ENCODE measurements at regions not wholly inside any gene's neighbourhood (a gene's known extent, or its start where the extent isn't known, plus 50 kb on each side); places are given as distances from the start of the nearest gene placed in this dataset.

- no peaks in the 10 kb centered on the region for H3K9me1 ChIP-seq (ENCODE audit: control insufficient read depth, insufficient read depth, low read length)
- H3K4me1 ChIP-seq (replicated peaks in 1 of 2; ENCODE audit: control insufficient read depth in 2 of 2, insufficient read depth in 2 of 2, low read length in 2 of 2), result no peaks in the 10 kb centered on the region
- no peaks in the 10 kb centered on the region for H3K79me2 ChIP-seq (ENCODE audit: control insufficient read depth, insufficient read depth, low read length)
- no peaks in the 10 kb centered on the region for H4K20me1 ChIP-seq (replicated peaks; ENCODE audit: control insufficient read depth, insufficient read depth, low read length)
- no TSS peak for BruUV-seq (replicated peaks)
- no peaks in the 10 kb centered on the region for H3K27me3 ChIP-seq (ENCODE audit: control insufficient read depth in 2 of 2, insufficient read depth in 2 of 2, low read length in 2 of 2)
- 0% methylated on average over 2 of the region's 2 CpGs for WGBS (ENCODE audit: insufficient coverage, low coverage, missing lambda C conversion rate)
- ChIA-PET POLR2A (no interaction called here), CTCF (ENCODE audit: low intra/inter-chr PET ratio) (no interaction called here)
- no peak for TF ChIP-seq NFXL1 (CRISPR knock-in tag; IDR thresholded peaks at IDR 0.05)
- no peak for TF ChIP-seq SFPQ (IDR thresholded peaks at IDR 0.05; ENCODE audit: low read depth, low read length)
- TF ChIP-seq FOXA1 (IDR thresholded peaks at IDR 0.05; ENCODE audit: borderline replicate concordance), result no peak
- no peak for TF ChIP-seq HLTF (IDR thresholded peaks at IDR 0.05)
- no peak for TF ChIP-seq SP1 (CRISPR knock-in tag; IDR thresholded peaks at IDR 0.05)
- TF ChIP-seq PHB2 (IDR thresholded peaks at IDR 0.05; ENCODE audit: low read depth), result no peak
- TF ChIP-seq ZNF436 (CRISPR knock-in tag; IDR thresholded peaks at IDR 0.05), result no peak
- no peak for TF ChIP-seq ARNT (IDR thresholded peaks at IDR 0.05)
- TF ChIP-seq ZMIZ1 (IDR thresholded peaks at IDR 0.05; ENCODE audit: low read depth in 2 of 2, low read length in 2 of 2), result no peak
- no peak for TF ChIP-seq ZNF212 (CRISPR knock-in tag; IDR thresholded peaks at IDR 0.05)
- TF ChIP-seq FOXA3 (CRISPR knock-in tag; conservative IDR thresholded peaks at IDR 0.05 in 1 of 2, IDR thresholded peaks at IDR 0.05 in 1 of 2), result no peak
- H3K9me3 ChIP-seq (replicated peaks; ENCODE audit: control insufficient read depth, insufficient read depth, low read depth, low read length), result no peaks in the 10 kb centered on the region
- no peak overlapping the region for H3K27ac ChIP-seq (ENCODE audit: extremely low read depth, low read depth, low read length)
- ATAC-seq, result no peak
- in situ Hi-C loops (cut with MboI) (no loop called here), intact Hi-C loops (cut with micrococcal nuclease) (no loop called here)
- FAIRE-seq, result no peak
- no peak overlapping the region for H3K4me3 ChIP-seq
- no peak overlapping the region for H2AFZ ChIP-seq (ENCODE audit: low read depth, low read length)
- no peaks in the 10 kb centered on the region for H3K36me3 ChIP-seq (ENCODE audit: control insufficient read depth, insufficient read depth, low read length)
- no peak overlapping the region for H3K4me2 ChIP-seq (ENCODE audit: insufficient read depth, low read length)
- H3K9ac ChIP-seq (ENCODE audit: insufficient read depth in 1 of 2, low read depth in 2 of 2, low read length in 2 of 2), result no peak overlapping the region
- no peak for DNase-seq (ENCODE audit: extremely low read depth in 1 of 4, low spot score in 3 of 4)
These were observed 461.4 kb downstream of the SIPA1L2 start for GRCh38 chr1:232168508-232168907.

All from K562 (cell line).